Ovary (tissue), 3 donors: ENCODE measurements at regions not wholly inside any gene's neighbourhood (a gene's known extent, or its start where the extent isn't known, plus 50 kb on each side); places are given as distances from the start of the nearest gene placed in this dataset.

ENCODE experiments used
- CTCF ChIP-seq, 3 donors: fragments of 450-650 bp in 2 of 3; fragments of 200-600 bp in 1 of 3; IDR thresholded peaks; one replicate each; pipeline versions ENCODE4 v1.5.1 to v1.8.0; 2016 to 2022; ENCODE audit warnings: antibody characterized with exemption in 3 of 3, mild to moderate bottlenecking in 1 of 3
- EP300 ChIP-seq: sonication (generic); formaldehyde crosslinking; IDR thresholded peaks from one replicate; pipeline ENCODE4 v1.6.1; 2017; ENCODE audit warnings: antibody characterized with exemption
- POLR2A ChIP-seq: fragments of 450-650 bp; IDR thresholded peaks from one replicate; pipeline ENCODE4 v1.6.1; 2017; ENCODE audit warnings: antibody characterized with exemption, mild to moderate bottlenecking, moderate library complexity
- donor health status: DM: no; HTN: no; CAD: no.

- TF ChIP-seq CTCF (IDR thresholded peaks at IDR 0.05) (no peak), POLR2A (no peak), EP300 (no peak)
These were observed 175.8 kb upstream of the GAS1 start for GRCh38 chr9:87122947-87123685.
